ENCODE measurements at regions not wholly inside any gene's neighbourhood (a gene's known extent, or its start where the extent isn't known, plus 50 kb on each side); places are given as distances from the start of the nearest gene placed in this dataset.

DNA sequence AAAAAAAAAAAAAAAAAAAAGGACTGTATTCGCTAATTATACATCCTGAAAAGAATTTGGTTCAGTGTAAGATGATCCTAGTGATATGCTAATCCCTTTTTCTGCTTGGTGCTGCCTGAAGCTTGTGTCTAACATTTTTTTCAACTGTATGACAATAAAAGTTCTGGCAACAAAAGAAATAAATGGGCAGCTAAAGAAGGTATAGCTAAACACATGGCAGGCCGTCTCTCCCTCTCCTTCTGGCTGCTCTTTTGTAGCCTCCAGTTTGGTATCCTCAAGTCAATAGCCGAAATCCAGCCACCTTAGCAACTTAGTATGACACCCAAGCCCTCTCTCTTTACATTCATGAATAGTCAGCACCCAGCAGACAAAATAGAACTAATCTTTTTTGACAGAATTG lies 198.3 kb upstream of the OTX2 start:
- TF ChIP-seq, protein P1, sequence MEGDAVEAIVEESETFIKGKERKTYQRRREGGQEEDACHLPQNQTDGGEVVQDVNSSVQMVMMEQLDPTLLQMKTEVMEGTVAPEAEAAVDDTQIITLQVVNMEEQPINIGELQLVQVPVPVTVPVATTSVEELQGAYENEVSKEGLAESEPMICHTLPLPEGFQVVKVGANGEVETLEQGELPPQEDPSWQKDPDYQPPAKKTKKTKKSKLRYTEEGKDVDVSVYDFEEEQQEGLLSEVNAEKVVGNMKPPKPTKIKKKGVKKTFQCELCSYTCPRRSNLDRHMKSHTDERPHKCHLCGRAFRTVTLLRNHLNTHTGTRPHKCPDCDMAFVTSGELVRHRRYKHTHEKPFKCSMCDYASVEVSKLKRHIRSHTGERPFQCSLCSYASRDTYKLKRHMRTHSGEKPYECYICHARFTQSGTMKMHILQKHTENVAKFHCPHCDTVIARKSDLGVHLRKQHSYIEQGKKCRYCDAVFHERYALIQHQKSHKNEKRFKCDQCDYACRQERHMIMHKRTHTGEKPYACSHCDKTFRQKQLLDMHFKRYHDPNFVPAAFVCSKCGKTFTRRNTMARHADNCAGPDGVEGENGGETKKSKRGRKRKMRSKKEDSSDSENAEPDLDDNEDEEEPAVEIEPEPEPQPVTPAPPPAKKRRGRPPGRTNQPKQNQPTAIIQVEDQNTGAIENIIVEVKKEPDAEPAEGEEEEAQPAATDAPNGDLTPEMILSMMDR (IDR thresholded peaks at IDR 0.05 in 8 of 11, conservative IDR thresholded peaks at IDR 0.05 in 3 of 11), result no peak
- no peak for TF ChIP-seq POLR2AphosphoS5 (IDR thresholded peaks at IDR 0.05)
- no peak for TF ChIP-seq POLR2A (IDR thresholded peaks at IDR 0.05)

Data from spleen (tissue), 7 donors.